Stimulated activated CD8-positive, alpha-beta memory T cell treated with anti-CD3 and anti-CD28 coated beads, Interleukin-15, amount 100 ng/mL, for 48 hours (primary cell): ENCODE measurements at regions not wholly inside any gene's neighbourhood (a gene's known extent, or its start where the extent isn't known, plus 50 kb on each side); places are given as distances from the start of the nearest gene placed in this dataset.

ENCODE experiments used
- DNase-seq, 2 donors: peaks; one replicate each; pipeline ENCODE4 v3.0.0-alpha.2; 2020; ENCODE audit warnings: low read depth in 2 of 2

GRCh38 chr2:30048636-30049175, 98.1 kb upstream of the YPEL5 start:
- DNase-seq: no peak

GRCh38 chr2:30055548-30055947, 91.3 kb upstream of the YPEL5 start:
- DNase-seq: no peak

GRCh38 chr2:30060562-30060961, 86.2 kb upstream of the YPEL5 start:
- DNase-seq: no peak

GRCh38 chr2:30068067-30068466, 78.7 kb upstream of the YPEL5 start:
- DNase-seq: no peak

- peak; percentile 32 to 36 for DNase-seq
These were observed 74.5 kb upstream of the YPEL5 start for GRCh38 chr2:30072250-30072842.

- DNase-seq: no peak
These were observed 73.3 kb upstream of the YPEL5 start for GRCh38 chr2:30073523-30073922.

GRCh38 chr2:30074023-30074422, 72.8 kb upstream of the YPEL5 start:
- no peak for DNase-seq

- DNase-seq: no peak
These were observed 68.3 kb upstream of the YPEL5 start for GRCh38 chr2:30078521-30078920.

- no peak for DNase-seq
These were observed 61.9 kb upstream of the YPEL5 start for GRCh38 chr2:30084915-30085314.

GRCh38 chr2:30089171-30089570, 57.6 kb upstream of the YPEL5 start:
- no peak for DNase-seq

- no peak for DNase-seq
These were observed 51.4 kb upstream of the YPEL5 start for GRCh38 chr2:30095402-30095801.

GRCh38 chr2:30096451-30096850, 50.4 kb upstream of the YPEL5 start:
- no peak for DNase-seq
